Pons (tissue), 1 donor: ENCODE measurements at regions not wholly inside any gene's neighbourhood (a gene's known extent, or its start where the extent isn't known, plus 50 kb on each side); places are given as distances from the start of the nearest gene placed in this dataset.

Experiments used
- DNase-seq: peaks from one replicate; pipeline ENCODE4 v3.0.0-alpha.2; 2016; ENCODE audit warnings: low spot score

- DNase-seq: peak; percentile 31
Observed at GRCh38 chr16:65667011-65667578, 545.2 kb upstream of the CDH11 start.

GRCh38 chr16:65666132-65666941 lies 544.5 kb upstream of the CDH11 start:
- DNase-seq: no peak

GRCh38 chr16:65665586-65665985 lies 543.7 kb upstream of the CDH11 start:
- no peak for DNase-seq

DNA sequence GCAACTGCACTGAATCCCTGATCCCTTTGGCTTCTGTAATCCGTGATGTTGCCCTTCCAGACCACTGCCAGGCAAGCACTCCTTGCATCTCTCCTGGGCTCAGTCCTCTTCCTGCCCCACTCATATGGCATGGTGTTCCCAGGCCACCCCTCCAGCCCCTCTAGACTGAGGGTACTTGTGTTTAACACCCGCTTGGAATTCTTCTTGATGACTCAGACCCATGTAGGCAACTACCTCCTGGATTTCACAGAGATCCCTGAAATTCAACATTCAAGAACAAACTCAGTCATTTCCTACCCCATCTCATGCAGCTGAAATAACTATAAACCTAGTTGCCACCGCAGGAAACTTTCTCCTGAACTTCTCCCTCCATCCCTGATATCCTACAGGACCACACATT lies 541.9 kb upstream of the CDH11 start:
- DNase-seq: no peak

DNA sequence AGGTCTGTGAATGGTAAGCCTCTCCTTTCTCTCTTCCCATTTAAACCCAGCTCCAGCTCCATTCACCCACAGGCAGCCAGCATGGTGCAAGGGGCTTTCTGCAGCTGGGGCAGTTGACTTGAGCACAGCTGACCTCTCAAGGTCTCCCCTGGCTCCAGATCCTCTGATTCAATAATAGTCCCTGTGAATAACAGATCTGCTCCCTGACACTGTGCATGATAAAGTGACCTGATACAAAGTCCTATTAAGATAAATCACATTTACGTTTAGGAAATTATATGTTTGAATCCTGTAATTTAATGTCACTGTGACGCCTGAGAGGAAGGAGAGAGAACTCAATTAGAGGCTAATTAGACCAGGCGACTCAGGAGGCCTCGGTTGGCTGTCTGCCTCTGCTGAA lies 540.4 kb upstream of the CDH11 start:
- no peak for DNase-seq

DNA sequence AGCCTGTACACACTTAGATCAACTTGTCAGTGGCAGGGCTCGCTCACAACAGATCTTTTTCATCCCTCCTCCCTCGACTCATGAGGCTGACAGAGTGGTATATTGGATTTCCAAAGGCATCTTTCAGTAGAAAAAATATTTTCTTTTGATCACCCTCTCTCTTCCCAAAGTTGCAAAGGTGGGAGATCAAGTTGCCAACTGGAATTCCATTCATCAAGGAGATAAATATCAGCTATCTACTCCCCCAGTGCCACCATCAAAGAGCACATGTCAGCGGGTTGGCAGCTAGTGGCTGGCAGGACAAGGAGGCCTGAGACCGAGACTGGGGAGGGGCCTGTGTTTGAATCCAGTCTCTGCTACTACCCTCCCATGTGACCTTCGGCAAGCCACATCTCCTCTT lies 539.7 kb upstream of the CDH11 start:
- DNase-seq: no peak

- no peak for DNase-seq
Observed at GRCh38 chr16:65660390-65660789, 538.5 kb upstream of the CDH11 start.

GRCh38 chr16:65659758-65660157 lies 537.9 kb upstream of the CDH11 start:
- DNase-seq: no peak

DNA sequence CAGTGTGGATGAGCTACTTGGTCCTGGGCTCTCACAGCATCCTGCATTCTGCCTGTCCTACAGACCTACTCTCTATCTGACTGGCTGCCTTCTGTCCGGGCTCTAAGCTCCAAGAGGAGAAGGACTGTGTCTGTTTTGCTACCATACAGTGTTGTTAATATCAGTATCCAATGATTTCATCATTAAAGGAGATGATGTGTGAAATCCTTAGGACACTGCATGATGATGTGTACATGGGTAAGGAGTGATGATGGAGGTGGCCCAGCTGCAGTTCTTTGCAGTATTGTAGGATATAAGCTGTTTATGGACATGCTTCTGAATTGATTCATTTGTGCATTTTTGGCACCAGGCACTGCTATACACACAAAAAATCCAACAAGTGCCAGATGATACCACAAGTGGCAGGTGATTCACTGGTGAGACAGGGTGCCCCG lies 536.9 kb upstream of the CDH11 start:
- peak; percentile 5 for DNase-seq

DNA sequence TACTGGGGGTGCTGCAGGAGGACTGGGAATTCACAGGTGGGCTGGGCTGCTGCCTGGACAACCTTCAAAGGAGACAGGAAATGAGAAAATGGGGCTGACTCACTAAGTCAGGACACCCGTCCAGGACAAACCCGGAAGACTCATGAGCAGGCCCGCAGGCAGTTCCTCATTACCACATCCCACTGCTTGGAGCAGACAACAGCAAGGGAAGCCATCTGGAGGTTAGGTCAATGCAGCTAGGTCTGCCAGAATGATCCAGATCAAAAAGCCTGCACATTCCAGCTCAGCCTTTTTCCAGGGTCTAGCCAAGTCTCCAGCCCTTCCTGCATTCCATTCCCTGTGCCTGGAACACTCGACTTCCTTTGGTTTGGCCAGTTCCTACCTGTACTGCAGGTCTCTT lies 536.5 kb upstream of the CDH11 start:
- DNase-seq: peak; percentile 7

DNA sequence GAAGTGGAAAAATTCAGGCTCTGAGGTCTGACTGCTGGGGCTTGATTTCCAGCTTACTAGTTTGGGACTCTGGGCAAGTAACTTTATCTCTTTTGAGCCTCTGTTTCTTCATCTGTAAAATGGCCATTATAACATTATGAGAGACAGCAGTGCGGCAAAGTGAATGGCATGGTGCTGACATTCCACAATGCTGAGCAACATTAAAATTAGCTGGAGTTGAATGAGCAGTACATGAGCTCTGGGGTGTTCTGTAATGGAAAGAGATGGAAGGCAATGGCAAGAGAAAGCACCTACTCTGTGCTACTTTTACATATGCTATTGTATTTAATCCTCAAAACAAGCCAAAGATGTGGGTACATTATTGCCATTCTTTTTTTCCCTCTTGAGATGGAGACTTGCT lies 535.7 kb upstream of the CDH11 start:
- no peak for DNase-seq

DNA sequence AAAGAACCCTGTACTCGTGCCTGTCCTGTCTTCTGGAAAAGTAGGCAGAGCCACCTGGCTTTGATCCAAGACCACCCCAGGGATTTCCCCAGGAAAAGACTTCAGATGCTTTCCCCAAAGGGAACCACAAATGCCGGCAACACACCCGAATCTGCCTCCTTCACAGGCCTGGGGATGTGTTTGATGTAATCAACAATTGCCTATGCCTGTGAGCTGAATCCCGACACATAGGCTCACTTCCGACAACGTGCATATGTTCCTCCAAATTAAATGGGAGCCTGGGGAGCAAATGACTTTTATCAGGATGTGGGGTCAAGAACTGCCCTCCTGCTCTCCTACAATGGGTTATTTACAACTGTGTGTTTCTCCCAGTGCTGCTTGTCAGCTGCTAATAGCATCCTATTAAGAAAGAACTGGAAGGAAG lies 535.2 kb upstream of the CDH11 start:
- DNase-seq: no peak

- DNase-seq: no peak
Observed at GRCh38 chr16:65655802-65656201, 533.9 kb upstream of the CDH11 start.

GRCh38 chr16:65648101-65648500 lies 526.2 kb upstream of the CDH11 start:
- no peak for DNase-seq

- DNase-seq: no peak
Observed at GRCh38 chr16:65644821-65645220, 523.0 kb upstream of the CDH11 start.

GRCh38 chr16:65641762-65642289 lies 520.0 kb upstream of the CDH11 start:
- DNase-seq: no peak

- DNase-seq: no peak
Observed at GRCh38 chr16:65641049-65641761, 519.3 kb upstream of the CDH11 start.

DNA sequence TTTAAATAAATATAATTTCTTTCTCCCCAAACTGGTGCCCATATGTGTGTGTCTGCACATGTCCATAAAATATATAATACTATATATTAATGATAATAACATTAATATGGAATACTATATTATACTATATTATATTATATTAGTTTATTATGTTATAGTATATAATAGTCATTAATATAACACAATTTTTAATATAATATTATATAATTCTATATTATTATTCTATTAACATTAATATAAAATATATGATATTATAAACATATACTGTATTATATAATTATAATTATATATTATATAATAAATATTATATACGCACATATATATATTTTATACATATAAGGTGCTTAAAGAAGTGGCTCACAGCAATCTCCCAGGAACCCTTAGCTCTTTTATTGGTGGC lies 513.0 kb upstream of the CDH11 start:
- DNase-seq: no peak

GRCh38 chr16:65634291-65634690 lies 512.4 kb upstream of the CDH11 start:
- DNase-seq: no peak

DNA sequence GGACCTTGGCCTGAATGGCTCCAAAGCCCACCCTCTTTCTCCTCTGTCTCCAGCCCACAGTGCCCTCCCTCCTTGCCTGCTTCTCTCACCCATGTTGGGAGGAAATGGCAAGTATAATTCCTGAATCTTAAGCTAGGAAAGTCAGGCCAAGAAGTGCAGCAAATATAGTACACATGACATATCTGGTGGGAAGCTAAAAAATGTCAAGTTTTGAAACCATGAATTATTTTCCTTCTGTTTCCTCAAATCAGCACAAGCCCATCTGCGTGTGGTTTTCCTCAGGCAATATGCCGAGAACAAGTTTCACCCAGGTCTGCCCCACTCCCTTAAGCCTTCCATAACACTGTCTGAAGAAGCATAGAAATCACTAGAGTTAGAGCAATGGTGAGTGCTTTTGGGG lies 502.8 kb upstream of the CDH11 start:
- DNase-seq: no peak

DNA sequence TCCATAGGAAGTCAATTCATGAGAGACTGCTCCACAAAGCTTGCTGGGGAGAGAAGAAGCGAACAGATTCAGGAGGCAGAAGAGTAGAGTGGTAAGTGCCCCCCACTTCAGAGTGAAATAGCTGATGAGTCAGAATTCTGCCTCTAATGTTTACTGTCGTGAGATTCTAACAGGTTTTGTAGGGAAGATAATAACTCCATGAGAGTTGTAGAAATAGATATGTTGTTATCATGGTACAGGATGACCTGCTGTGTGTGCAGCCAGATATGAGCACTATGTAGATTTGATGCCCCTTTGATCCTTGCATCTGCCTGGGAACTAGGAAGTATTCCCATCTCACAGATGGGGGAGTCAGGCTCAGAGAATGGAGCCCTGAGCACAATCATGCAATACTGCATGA lies 502.4 kb upstream of the CDH11 start:
- DNase-seq: no peak

DNA sequence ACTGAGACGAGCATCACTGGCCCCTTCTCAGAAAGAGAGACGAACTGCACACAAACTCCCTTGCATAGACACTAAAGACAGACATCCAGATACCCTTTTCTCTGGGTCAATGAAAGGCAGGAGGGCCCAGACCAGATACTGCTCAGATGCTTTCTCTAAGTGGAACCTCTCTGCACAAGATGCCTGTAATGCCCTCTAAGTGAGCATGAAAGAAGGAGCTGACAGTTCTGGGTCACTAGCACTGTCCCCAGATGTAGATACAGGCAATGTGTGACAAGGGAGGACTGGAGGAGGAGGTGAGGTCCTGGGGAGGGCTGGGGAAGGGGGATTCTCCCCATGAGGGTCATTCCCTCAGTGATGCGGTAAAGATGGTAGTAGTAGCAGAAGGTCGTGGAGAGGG lies 501.0 kb upstream of the CDH11 start:
- DNase-seq: no peak

- DNase-seq: no peak
Observed at GRCh38 chr16:65622151-65622550, 500.3 kb upstream of the CDH11 start.
